OCI-LY7 (cell line): ENCODE measurements at regions not wholly inside any gene's neighbourhood (a gene's known extent, or its start where the extent isn't known, plus 50 kb on each side); places are given as distances from the start of the nearest gene placed in this dataset.

ENCODE experiments used
- CTCF ChIP-seq: fragments of 200-600 bp; sonication (generic); conservative IDR thresholded peaks from 2 replicates; pipeline ENCODE4 v1.5.1; 2014; ENCODE audit warnings: mild to moderate bottlenecking, antibody characterized with exemption, low read length, moderate library complexity, mixed read lengths
- EZH2phosphoT487 ChIP-seq: fragments of 200-600 bp; sonication (generic); IDR thresholded peaks from 2 replicates; pipeline ENCODE4 v1.6.1; 2018; ENCODE audit warnings: low read depth, borderline replicate concordance, mild to moderate bottlenecking, mixed run types, antibody characterized with exemption, low read length, moderate library complexity, mixed read lengths

- TF ChIP-seq CTCF (no peak), EZH2phosphoT487 (no peak)
Measured at GRCh38 chr22:27152033-27152432, 494.6 kb downstream of the MIAT start.
